IPS-NIHi7 (cell line): ENCODE measurements at regions not wholly inside any gene's neighbourhood (a gene's known extent, or its start where the extent isn't known, plus 50 kb on each side); places are given as distances from the start of the nearest gene placed in this dataset.
"Not testable (repeated sequence)": the region's sequence is repeated elsewhere in the genome, so short reads cannot be mapped to it uniquely, and the experiment has no call there.

ENCODE experiments used
- DNase-seq: peaks from one replicate; pipeline ENCODE4 v3.0.0; 2012; ENCODE audit warnings: mixed read lengths; ENCODE audit errors: extremely low spot score

DNA sequence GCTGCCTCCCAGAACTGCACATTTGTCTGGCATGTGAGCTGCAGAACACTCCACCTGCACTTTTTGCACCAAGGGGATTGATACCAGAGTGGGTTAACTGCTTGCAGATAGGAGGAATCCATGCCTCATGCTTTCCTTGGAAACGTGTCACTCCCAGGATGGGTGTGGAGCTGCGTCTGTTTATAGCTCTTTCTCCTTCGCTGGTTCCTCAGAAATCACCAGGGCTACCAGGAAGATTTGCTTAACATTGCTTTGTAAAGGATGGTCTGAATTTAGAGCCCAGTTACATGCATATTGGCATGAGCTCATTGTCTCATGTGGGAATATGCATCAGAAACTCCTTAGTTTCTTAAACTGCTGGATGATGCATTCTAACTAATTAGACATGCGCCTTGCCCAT, 234.6 kb downstream of the GADD45G start:
- DNase-seq, result no peak

- no peak for DNase-seq
Measured at GRCh38 chr9:89839952-89840351, 235.1 kb downstream of the GADD45G start.

GRCh38 chr9:89841456-89841855, 236.6 kb downstream of the GADD45G start:
- no peak for DNase-seq

DNA sequence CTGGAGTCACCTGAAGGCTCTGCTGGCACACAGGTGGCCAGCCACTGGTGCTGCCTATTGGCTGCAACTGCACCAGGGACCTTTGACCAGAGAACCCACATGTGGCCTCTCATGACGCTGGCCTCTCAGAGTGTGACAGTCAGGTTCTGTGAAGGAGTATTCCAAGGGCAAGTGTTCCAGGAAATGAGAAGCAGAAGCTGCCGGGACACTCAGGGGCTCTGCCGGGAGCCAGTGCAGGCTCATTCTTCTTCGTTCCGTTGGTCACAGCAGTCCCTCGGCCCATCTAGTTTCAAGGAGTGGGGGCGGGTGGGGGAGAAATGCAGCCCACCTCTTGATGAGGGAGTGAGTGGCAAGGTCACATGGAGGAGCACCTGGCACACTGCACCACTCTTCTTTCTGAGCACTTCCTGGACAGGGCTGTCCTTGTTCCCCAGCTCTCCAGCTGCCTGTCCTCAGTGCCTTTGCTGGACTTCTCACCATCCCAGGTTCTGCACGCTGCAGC, 237.5 kb downstream of the GADD45G start:
- DNase-seq, result no peak

- no peak for DNase-seq
Measured at GRCh38 chr9:89843074-89843473, 238.3 kb downstream of the GADD45G start.

GRCh38 chr9:89843591-89843990, 238.8 kb downstream of the GADD45G start:
- DNase-seq, result no peak

- no peak for DNase-seq
Measured at GRCh38 chr9:89844075-89844474, 239.3 kb downstream of the GADD45G start.

DNA sequence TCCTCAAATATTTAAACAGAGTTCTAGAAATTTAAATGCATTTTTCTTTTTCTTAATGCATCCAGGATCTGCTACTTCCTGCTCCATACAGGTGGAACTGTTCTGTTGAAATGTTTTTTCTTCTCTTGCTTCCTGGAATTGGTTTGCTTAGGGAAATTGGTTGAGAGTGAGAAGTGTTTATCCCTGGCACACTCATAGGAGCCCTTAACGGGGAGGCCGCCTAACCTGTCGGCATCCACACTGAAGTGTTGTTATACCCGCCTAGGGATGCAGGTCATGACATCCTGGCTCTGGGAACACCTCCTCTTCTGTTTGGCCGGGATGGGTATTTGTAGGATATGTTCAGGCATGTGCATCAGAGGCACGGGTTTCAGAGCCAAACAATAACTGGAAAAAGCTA, 239.7 kb downstream of the GADD45G start:
- no peak for DNase-seq

DNA sequence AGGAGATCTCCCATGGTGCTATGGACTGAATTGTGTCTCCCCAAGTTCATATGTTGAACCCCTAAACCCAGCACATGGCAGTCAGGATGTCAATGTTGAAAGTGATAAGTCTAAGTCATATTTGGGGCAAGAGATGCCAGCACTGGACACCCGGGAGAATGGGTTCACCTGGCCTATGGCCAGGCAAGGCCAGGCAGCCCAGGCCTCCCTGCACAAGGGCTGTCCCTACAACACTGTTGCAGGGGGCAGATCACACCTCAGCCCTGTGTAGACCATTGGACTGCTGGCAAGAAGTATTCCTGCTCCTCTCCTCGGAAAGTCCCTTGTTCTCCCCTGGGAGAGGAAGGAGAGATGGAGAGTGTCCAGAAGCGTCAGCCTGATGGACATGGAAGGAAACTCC, 240.5 kb downstream of the GADD45G start:
- DNase-seq, result no peak

DNA sequence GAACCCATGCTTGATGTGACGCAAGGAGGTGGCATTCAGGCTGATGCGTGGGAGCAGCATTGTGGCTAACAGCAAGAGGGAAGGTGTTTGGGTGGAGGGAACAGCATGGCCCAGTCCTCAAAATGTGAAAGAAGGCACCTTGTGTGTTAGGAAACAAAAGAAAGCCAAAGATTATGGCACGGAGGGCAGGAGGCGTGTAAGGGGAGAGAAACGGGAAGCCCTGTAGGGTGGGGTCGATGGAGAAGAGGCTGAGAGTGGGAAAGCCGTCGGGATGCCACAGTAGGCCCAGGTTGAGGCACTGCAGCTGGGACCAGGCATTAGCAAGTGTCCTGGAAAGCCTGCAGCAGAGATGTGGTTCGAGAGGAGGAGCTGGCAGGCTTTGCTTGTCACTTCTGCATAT, 241.1 kb downstream of the GADD45G start:
- no peak for DNase-seq

DNA sequence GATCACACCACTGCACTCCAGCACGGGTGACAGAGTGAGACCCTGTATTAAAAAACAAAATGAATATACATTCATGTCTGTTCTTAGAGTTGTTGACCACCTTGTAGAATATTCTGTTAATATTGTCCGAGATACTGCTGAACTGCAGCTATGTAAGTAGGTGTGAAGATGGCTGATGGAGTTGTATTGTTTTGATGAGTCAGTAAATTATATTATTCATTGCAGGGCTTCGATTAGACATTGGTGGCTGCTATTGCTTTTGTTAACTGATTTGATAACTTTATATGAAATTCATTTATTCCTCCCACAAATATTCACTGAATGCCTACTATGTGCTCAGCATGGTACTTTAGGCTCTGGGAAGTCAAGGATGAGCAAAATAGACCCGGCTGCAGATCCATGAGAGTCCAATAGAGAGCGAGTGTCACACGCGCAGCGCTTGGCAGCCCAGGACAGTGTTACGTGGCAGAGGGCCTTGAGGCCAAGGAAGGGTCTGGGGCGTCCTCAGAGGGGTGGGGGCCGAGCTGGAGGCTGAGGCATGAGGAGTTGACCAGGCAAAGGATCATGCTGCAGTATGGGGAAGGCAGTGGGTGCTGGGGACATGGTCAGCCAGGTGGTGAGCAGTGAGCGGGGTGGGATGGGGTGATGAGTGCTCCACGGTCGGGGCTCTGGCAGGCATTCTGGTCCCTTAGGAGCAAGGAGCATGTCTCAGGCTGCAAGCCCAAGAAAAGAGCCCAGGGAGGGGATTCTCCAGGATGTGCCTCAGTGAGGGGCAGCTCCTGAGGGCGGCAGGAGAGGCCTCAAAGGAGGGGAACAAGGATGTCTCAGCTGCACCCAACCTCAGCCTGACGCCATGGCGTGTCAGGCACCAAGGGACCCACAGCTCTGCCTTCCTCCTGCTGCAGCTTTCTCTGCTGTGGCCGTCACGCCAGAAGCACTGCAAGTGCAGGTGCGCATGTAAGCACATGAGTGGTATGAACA, 243.5 kb downstream of the GADD45G start:
- DNase-seq, result no peak

DNA sequence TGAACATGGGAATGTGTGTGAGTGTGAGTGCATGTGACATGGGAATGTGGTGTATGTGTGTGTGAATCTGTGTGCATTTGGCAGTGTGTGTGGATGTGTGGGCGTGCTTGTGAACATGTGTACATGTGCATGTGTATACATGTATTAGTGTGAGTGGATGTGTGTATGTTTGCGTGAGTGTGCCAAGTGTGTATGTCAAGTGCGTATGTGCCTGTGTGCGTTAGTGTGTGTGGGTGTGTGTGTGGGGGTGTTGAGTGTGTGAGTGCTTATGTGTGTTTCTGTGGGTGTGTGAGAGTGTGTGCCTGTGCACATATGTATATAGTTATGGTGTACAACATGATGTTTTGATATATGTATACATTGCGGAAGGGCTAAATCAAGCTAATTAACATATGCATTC, 244.3 kb downstream of the GADD45G start:
- no peak for DNase-seq

- DNase-seq, result no peak
Measured at GRCh38 chr9:89850153-89850552, 245.3 kb downstream of the GADD45G start.

GRCh38 chr9:89850631-89851325, 246.0 kb downstream of the GADD45G start:
- no peak for DNase-seq

DNA sequence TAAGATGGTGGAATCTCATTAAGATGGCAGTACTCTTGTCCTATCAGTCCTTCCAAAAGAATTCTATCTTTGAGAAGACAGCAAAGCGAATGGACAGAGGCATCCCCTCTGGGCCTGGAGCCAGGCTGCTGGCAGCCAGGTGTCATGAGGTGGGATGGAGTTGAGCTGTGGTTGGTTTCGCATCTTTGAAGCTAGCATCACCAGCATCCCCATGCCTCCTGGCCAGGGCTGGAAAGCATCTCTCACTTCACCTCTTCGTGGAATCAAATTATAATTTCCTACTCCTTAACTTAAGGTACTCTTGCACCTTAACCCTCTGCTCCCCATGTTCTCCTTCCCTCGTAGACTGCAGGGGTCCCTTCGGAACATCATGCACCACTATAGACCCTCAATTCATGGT, 248.3 kb downstream of the GADD45G start:
- no peak for DNase-seq

- no peak for DNase-seq
Measured at GRCh38 chr9:89853931-89854330, 249.1 kb downstream of the GADD45G start.

DNA sequence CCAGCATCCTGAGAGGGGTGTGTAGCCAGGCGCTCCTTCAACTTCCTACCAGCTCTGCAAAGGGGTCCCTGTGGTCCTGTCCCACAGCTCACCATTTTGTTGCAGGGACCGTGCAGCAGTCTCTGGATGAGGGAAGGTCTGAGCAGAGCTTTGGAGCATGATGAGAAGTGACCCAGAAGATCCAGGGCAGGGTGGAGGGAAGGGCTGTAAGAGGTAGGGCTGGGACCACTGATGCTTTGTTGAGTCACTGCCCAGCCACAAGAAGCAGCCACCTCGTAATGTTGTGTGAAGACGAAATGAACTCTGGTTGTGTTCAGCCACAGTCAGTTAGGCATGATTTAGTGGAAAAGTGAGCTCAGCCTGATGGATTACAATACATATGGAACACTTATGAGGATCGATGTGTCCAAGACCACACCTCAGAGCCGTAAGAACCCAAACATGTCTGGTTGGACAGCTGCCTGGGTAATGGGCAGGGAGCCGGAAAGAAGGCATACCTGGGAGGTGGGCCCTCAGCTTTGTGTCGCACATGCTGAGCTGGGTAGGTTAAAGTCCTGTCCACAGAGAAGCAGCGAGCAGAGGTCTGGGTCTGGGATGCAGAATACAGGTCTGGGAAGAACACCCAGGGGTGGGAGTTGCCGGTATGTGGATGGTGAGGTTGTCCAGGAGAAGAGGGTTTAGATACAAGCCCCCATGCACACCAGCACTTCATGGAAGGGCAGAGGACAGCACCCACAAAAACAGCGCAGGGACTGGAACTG, 250.1 kb downstream of the GADD45G start:
- no peak for DNase-seq

- DNase-seq, result not testable (repeated sequence)
Measured at GRCh38 chr9:89856296-89856695, 251.5 kb downstream of the GADD45G start.

- DNase-seq, result not testable (repeated sequence)
Measured at GRCh38 chr9:89856950-89857349, 252.1 kb downstream of the GADD45G start.

DNA sequence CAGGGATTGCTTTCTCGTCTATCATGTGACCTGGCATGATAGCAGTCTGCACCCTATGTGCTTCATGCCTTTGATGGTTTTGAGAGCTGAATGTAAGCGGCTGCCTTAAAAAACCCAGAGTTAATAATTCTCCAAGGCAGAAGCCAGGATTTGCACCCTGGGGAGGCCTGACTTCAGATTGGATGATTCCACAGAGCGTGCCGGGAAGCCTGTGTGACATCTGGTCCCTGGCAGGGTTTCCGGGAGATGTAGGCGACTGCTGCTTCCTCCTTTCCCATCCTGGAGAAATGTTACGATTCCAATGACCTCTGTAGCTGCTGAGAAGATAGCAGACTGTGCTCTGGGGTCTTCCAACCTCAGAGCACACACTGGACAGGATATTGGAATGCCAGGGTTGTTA, 255.0 kb downstream of the GADD45G start:
- DNase-seq, result not testable (repeated sequence)

GRCh38 chr9:89861371-89861770, 256.6 kb downstream of the GADD45G start:
- not testable (repeated sequence) for DNase-seq

DNA sequence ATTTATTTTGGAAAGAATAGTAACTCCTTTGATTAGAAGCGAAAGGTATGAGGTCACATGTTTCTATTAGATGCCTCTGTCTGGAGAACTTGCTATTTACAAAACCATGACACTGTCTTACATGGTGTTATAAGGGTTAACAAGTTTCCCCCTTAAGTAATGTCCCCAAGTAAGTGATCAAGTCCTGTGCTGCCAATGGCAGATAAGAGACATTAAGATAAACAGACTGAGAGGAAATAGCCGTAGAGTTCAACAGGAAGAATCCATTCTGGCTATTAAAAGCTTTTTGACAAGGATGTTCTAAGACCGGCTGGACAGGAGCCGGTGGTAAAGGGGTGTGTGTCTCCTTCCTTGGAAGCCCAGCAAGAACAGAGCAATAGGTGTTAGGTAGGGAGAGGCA, 257.5 kb downstream of the GADD45G start:
- DNase-seq, result no peak
